ENCODE measurements at regions not wholly inside any gene's neighbourhood (a gene's known extent, or its start where the extent isn't known, plus 50 kb on each side); places are given as distances from the start of the nearest gene placed in this dataset.
"Not testable (repeated sequence)": the region's sequence is repeated elsewhere in the genome, so short reads cannot be mapped to it uniquely, and the experiment has no call there.

GRCh38 chr4:24237709-24238108 is 346.6 kb downstream of the DHX15 start:
- no peak for DNase-seq

- no peak for DNase-seq
Measured at GRCh38 chr4:24236532-24236931, 346.7 kb upstream of the PPARGC1A start.

- DNase-seq = no peak
Measured at GRCh38 chr4:24236120-24236519, 346.3 kb upstream of the PPARGC1A start.

GRCh38 chr4:24235618-24236017 is 345.8 kb upstream of the PPARGC1A start:
- no peak for DNase-seq

- DNase-seq = no peak
Measured at GRCh38 chr4:24234288-24234848, 344.5 kb upstream of the PPARGC1A start.

GRCh38 chr4:24230955-24231354 is 341.1 kb upstream of the PPARGC1A start:
- no peak for DNase-seq

GRCh38 chr4:24229978-24230377 is 340.1 kb upstream of the PPARGC1A start:
- no peak for DNase-seq

- DNase-seq = no peak
Measured at GRCh38 chr4:24228692-24229091, 338.8 kb upstream of the PPARGC1A start.

GRCh38 chr4:24226667-24227066 is 336.8 kb upstream of the PPARGC1A start:
- no peak for DNase-seq

- DNase-seq = no peak
Measured at GRCh38 chr4:24226023-24226422, 336.2 kb upstream of the PPARGC1A start.

- DNase-seq = no peak
Measured at GRCh38 chr4:24224446-24224845, 334.6 kb upstream of the PPARGC1A start.

- DNase-seq = no peak
Measured at GRCh38 chr4:24219209-24219608, 329.4 kb upstream of the PPARGC1A start.

GRCh38 chr4:24218566-24218965 is 328.7 kb upstream of the PPARGC1A start:
- no peak for DNase-seq

GRCh38 chr4:24214796-24215195 is 324.9 kb upstream of the PPARGC1A start:
- DNase-seq = no peak

- no peak for DNase-seq
Measured at GRCh38 chr4:24213961-24214360, 324.1 kb upstream of the PPARGC1A start.

GRCh38 chr4:24212642-24213041 is 322.8 kb upstream of the PPARGC1A start:
- DNase-seq = no peak

GRCh38 chr4:24211856-24212255 is 322.0 kb upstream of the PPARGC1A start:
- DNase-seq = no peak

- DNase-seq = no peak
Measured at GRCh38 chr4:24210332-24210902, 320.6 kb upstream of the PPARGC1A start.

- no peak for DNase-seq
Measured at GRCh38 chr4:24209906-24210305, 320.1 kb upstream of the PPARGC1A start.

GRCh38 chr4:24209131-24209530 is 319.3 kb upstream of the PPARGC1A start:
- no peak for DNase-seq

- DNase-seq = no peak
Measured at GRCh38 chr4:24208691-24209090, 318.8 kb upstream of the PPARGC1A start.

GRCh38 chr4:24204708-24205107 is 314.9 kb upstream of the PPARGC1A start:
- DNase-seq = not testable (repeated sequence)

GRCh38 chr4:24203926-24204325 is 314.1 kb upstream of the PPARGC1A start:
- no peak for DNase-seq

- DNase-seq = no peak
Measured at GRCh38 chr4:24202579-24202978, 312.7 kb upstream of the PPARGC1A start.

GRCh38 chr4:24197955-24198354 is 308.1 kb upstream of the PPARGC1A start:
- no peak for DNase-seq
